Left hindlimb (tissue), 1 donor: ENCODE measurements at regions not wholly inside any gene's neighbourhood (a gene's known extent, or its start where the extent isn't known, plus 50 kb on each side); places are given as distances from the start of the nearest gene placed in this dataset.
A peak's percentile ranks its signal among the peaks of the same experiment; 100 is the strongest.

Source experiments
- DNase-seq: peaks from one replicate; pipeline ENCODE4 v3.0.0-alpha.2; 2018

- DNase-seq, result peak; percentile 52
Measured at GRCh38 chr1:217029281-217030157, 306.3 kb upstream of the ESRRG start.

- no peak for DNase-seq
Measured at GRCh38 chr1:217027403-217028080, 304.3 kb upstream of the ESRRG start.

- DNase-seq, result no peak
Measured at GRCh38 chr1:217026531-217026930, 303.3 kb upstream of the ESRRG start.

GRCh38 chr1:217025381-217025780 lies 302.2 kb upstream of the ESRRG start:
- no peak for DNase-seq

GRCh38 chr1:217024911-217025310 lies 301.7 kb upstream of the ESRRG start:
- no peak for DNase-seq

- no peak for DNase-seq
Measured at GRCh38 chr1:217021956-217022355, 298.7 kb upstream of the ESRRG start.

GRCh38 chr1:217021400-217021799 lies 298.2 kb upstream of the ESRRG start:
- DNase-seq, result no peak

GRCh38 chr1:217019475-217019874 lies 296.2 kb upstream of the ESRRG start:
- DNase-seq, result no peak

- DNase-seq, result no peak
Measured at GRCh38 chr1:217018648-217019047, 295.4 kb upstream of the ESRRG start.

GRCh38 chr1:217017165-217017564 lies 293.9 kb upstream of the ESRRG start:
- no peak for DNase-seq

- no peak for DNase-seq
Measured at GRCh38 chr1:217014066-217014465, 290.8 kb upstream of the ESRRG start.

- no peak for DNase-seq
Measured at GRCh38 chr1:217012659-217013058, 289.4 kb upstream of the ESRRG start.

GRCh38 chr1:217011097-217011496 lies 287.9 kb upstream of the ESRRG start:
- DNase-seq, result no peak

- no peak for DNase-seq
Measured at GRCh38 chr1:217010253-217010652, 287.0 kb upstream of the ESRRG start.

GRCh38 chr1:217009376-217009775 lies 286.1 kb upstream of the ESRRG start:
- no peak for DNase-seq

GRCh38 chr1:217004776-217005436 lies 281.7 kb upstream of the ESRRG start:
- DNase-seq, result no peak

GRCh38 chr1:217003355-217003754 lies 280.1 kb upstream of the ESRRG start:
- no peak for DNase-seq

GRCh38 chr1:216997831-216998230 lies 274.6 kb upstream of the ESRRG start:
- DNase-seq, result no peak

GRCh38 chr1:216997069-216997468 lies 273.8 kb upstream of the ESRRG start:
- no peak for DNase-seq

- no peak for DNase-seq
Measured at GRCh38 chr1:216984536-216984935, 261.3 kb upstream of the ESRRG start.

GRCh38 chr1:216983823-216984222 lies 260.6 kb upstream of the ESRRG start:
- DNase-seq, result no peak

GRCh38 chr1:216961516-216961915 lies 238.3 kb upstream of the ESRRG start:
- no peak for DNase-seq

- DNase-seq, result no peak
Measured at GRCh38 chr1:216960716-216961115, 237.5 kb upstream of the ESRRG start.

- DNase-seq, result no peak
Measured at GRCh38 chr1:216958569-216958968, 235.3 kb upstream of the ESRRG start.
